ENCODE measurements at regions not wholly inside any gene's neighbourhood (a gene's known extent, or its start where the extent isn't known, plus 50 kb on each side); places are given as distances from the start of the nearest gene placed in this dataset.

GRCh38 chr2:41598161-41598894 is 449.5 kb upstream of the PKDCC start:
- TF ChIP-seq EZH2 (IDR thresholded peaks at IDR 0.05; ENCODE audit: insufficient read depth, low read length) (no peak), CTCF (IDR thresholded peaks at IDR 0.05; ENCODE audit: insufficient read depth, low read depth, low read length) (no peak)

Data from astrocyte (in vitro differentiated cells and primary cell).